Hepatocyte (in vitro differentiated cells): ENCODE measurements at regions not wholly inside any gene's neighbourhood (a gene's known extent, or its start where the extent isn't known, plus 50 kb on each side); places are given as distances from the start of the nearest gene placed in this dataset.

Experiments used
- DNase-seq: peaks from one replicate; pipeline ENCODE4 v3.0.0-alpha.2; 2016; ENCODE audit warnings: low spot score
- H2AFZ ChIP-seq: fragments of 200-600 bp; sonication (generic); 2 replicates; pipeline ENCODE4 v1.6.0; 2016; ENCODE audit warnings: antibody characterized with exemption, mild to moderate bottlenecking
- H3K27ac ChIP-seq: fragments of 200-600 bp; sonication (generic); 2 replicates; pipeline ENCODE4 v1.5.1; 2016; ENCODE audit warnings: mild to moderate bottlenecking
- H3K27me3 ChIP-seq: fragments of 200-600 bp; sonication (generic); 2 replicates; pipeline ENCODE4 v1.6.1; 2016
- H3K36me3 ChIP-seq: fragments of 200-600 bp; sonication (generic); replicated peaks from 2 replicates; pipeline ENCODE4 v1.5.1; 2016; ENCODE audit warnings: low read depth; ENCODE audit not compliant: insufficient read depth
- H3K4me1 ChIP-seq: fragments of 200-600 bp; sonication (generic); 2 replicates; pipeline ENCODE4 v1.5.1; 2016; ENCODE audit warnings: mild to moderate bottlenecking, moderate library complexity; ENCODE audit not compliant: insufficient read depth
- H3K4me2 ChIP-seq: fragments of 200-600 bp; sonication (generic); 2 replicates; pipeline ENCODE4 v1.6.0; 2016
- H3K4me3 ChIP-seq: fragments of 200-600 bp; sonication (generic); 2 replicates; pipeline ENCODE4 v1.5.1; 2016; ENCODE audit warnings: mild to moderate bottlenecking
- H3K79me2 ChIP-seq: fragments of 200-600 bp; sonication (generic); 2 replicates; pipeline ENCODE4 v1.6.0; 2017; ENCODE audit warnings: mild to moderate bottlenecking
- H3K9me2 ChIP-seq: fragments of 200-600 bp; sonication (generic); replicated peaks from 2 replicates; pipeline ENCODE4 v1.6.0; 2017; ENCODE audit warnings: mild to moderate bottlenecking; ENCODE audit not compliant: insufficient read depth
- H3K9me3 ChIP-seq: fragments of 200-600 bp; sonication (generic); 2 replicates; pipeline ENCODE4 v1.5.1; 2016; ENCODE audit warnings: low read depth, mild to moderate bottlenecking
- H4K20me1 ChIP-seq: fragments of 200-600 bp; sonication (generic); 2 replicates; pipeline ENCODE4 v1.6.0; 2016; ENCODE audit warnings: mild to moderate bottlenecking; ENCODE audit not compliant: insufficient read depth, poor library complexity, severe bottlenecking
- CTCF ChIP-seq: fragments of 200-600 bp; sonication (generic); IDR thresholded peaks from 2 replicates; pipeline ENCODE4 v1.5.1; 2016; ENCODE audit warnings: antibody characterized with exemption, mild to moderate bottlenecking; ENCODE audit not compliant: poor library complexity
- EZH2 ChIP-seq: fragments of 200-600 bp; sonication (generic); IDR thresholded peaks from 2 replicates; pipeline ENCODE4 v1.6.1; 2016; ENCODE audit warnings: antibody characterized with exemption, mild to moderate bottlenecking, borderline replicate concordance
- EZH2phosphoT487 ChIP-seq: fragments of 200-600 bp; sonication (generic); IDR thresholded peaks from one replicate; pipeline ENCODE4 v1.6.1; 2018; ENCODE audit warnings: antibody characterized with exemption, mild to moderate bottlenecking, low read depth, moderate library complexity; ENCODE audit not compliant: unreplicated experiment, severe bottlenecking
- WGBS: methylation state at CpG from one replicate; pipeline ENCODE4 v1.1.6; 2016; ENCODE audit warnings: low lambda C conversion rate; ENCODE audit errors: missing lambda C conversion rate; 5-methylcytosine and 5-hydroxymethylcytosine counted together

DNA sequence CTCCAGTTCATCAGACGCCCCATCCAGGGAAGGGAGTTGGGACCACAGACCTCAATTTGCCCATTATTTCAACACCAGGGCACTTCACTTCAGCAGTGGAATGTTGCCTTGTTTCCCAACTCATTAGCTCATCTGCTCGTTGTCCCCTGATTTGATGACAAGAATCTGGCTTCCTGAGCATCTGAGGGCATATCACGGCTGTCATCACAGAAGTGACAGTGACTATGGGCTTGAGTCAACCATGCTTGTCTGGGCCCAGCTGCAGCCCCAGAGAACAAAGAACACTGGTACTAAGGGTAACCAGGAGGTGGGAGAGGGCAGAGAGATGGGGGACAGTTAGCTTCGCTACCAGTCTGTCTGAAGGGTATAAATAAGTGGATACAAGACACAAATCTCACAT, 266.0 kb upstream of the SDK2 start:
- H3K27me3 ChIP-seq = peaks cover 48% of the 10 kb centered on the region
- no peak overlapping the region for H3K4me3 ChIP-seq
- no peaks in the 10 kb centered on the region for H3K9me2 ChIP-seq
- no peak for DNase-seq
- no peak overlapping the region for H3K27ac ChIP-seq
- no peak overlapping the region for H2AFZ ChIP-seq
- no peaks in the 10 kb centered on the region for H3K79me2 ChIP-seq
- H3K4me1 ChIP-seq = no peaks in the 10 kb centered on the region
- peaks cover 1% of the 10 kb centered on the region for H3K9me3 ChIP-seq
- no peaks in the 10 kb centered on the region for H3K36me3 ChIP-seq
- WGBS = 78% methylated on average over 4 of the region's 4 CpGs
- no peaks in the 10 kb centered on the region for H4K20me1 ChIP-seq
- TF ChIP-seq EZH2 (no peak), EZH2phosphoT487 (no peak), CTCF (no peak)
- H3K4me2 ChIP-seq = no peak overlapping the region

DNA sequence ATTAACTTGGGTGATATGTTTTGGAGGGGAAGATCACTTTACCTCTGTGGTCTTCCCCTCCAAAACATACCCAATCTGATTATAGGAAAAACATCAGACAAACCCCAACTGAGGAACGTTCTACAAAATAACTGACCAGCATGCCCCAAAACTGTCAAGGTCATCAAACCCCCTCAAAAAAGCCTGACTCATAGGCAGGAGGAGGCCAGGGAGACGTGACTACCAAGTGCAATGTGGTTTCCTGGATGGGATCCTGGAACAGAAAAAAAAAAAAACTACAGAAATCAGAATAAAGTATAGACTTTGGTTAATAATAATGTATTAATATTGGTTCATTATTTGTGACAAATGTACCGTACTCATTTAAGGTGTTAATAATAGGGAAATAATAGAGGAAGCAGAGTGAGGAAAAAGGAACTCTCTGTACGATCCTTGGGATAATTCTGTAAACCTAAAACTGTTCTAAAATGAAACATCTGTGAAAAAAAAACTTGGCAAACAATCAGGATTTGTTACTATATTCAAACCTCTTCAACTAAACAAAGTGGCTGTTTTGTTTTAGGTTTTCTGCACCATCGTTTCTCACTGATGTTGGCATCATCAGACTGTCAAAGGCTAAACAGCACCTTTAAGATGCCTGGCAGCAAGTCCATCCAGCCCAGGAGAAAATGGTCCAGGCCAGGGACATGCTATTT, 266.7 kb upstream of the SDK2 start:
- 64% methylated on average over 5 of the region's 5 CpGs for WGBS

GRCh38 chr17:73911726-73912372, 267.6 kb upstream of the SDK2 start:
- no peaks in the 10 kb centered on the region for H3K4me1 ChIP-seq
- no peak overlapping the region for H2AFZ ChIP-seq
- H4K20me1 ChIP-seq = no peaks in the 10 kb centered on the region
- H3K9me2 ChIP-seq = no peaks in the 10 kb centered on the region
- peaks cover 5% of the 10 kb centered on the region for H3K9me3 ChIP-seq
- TF ChIP-seq CTCF (no peak), EZH2phosphoT487 (no peak), EZH2 (no peak)
- no peak overlapping the region for H3K27ac ChIP-seq
- no peak overlapping the region for H3K4me2 ChIP-seq
- 76% methylated on average over 6 of the region's 6 CpGs for WGBS
- no peaks in the 10 kb centered on the region for H3K36me3 ChIP-seq
- no peak overlapping the region for H3K4me3 ChIP-seq
- peaks cover 42% of the 10 kb centered on the region for H3K27me3 ChIP-seq
- no peak for DNase-seq
- no peaks in the 10 kb centered on the region for H3K79me2 ChIP-seq

More for the DNA sequence above, 266.7 kb upstream of the SDK2 start:
- Histone ChIP-seq H3K79me2 (no peaks in the 10 kb centered on the region), H2AFZ (no peak overlapping the region), H3K9me3 (peaks cover 5% of the 10 kb centered on the region), H3K4me2 (no peak overlapping the region), H3K4me3 (no peak overlapping the region), H4K20me1 (no peaks in the 10 kb centered on the region), H3K27ac (no peak overlapping the region), H3K36me3 (no peaks in the 10 kb centered on the region), H3K27me3 (peaks cover 48% of the 10 kb centered on the region), H3K9me2 (no peaks in the 10 kb centered on the region), H3K4me1 (no peaks in the 10 kb centered on the region)
- TF ChIP-seq EZH2 (no peak), EZH2phosphoT487 (no peak), CTCF (no peak)
- no peak for DNase-seq
